ENCODE measurements at regions not wholly inside any gene's neighbourhood (a gene's known extent, or its start where the extent isn't known, plus 50 kb on each side); places are given as distances from the start of the nearest gene placed in this dataset.

- H3K36me3 ChIP-seq (ENCODE audit: control insufficient read depth in 2 of 2, extremely low read depth in 1 of 2, insufficient read depth in 1 of 2, low read length in 1 of 2) = no peaks in the 10 kb centered on the region
- ATAC-seq (replicated peaks in 1 of 4) (no peak), DNase-seq (no peak)
- ChIA-PET CTCF (no interaction called here), POLR2A (no interaction called here)
- H3K4me1 Mint-ChIP-seq = no peaks in the 10 kb centered on the region
- H3K27ac Mint-ChIP-seq = no peak overlapping the region
- 17% methylated on average over 1 of the region's 1 CpG for WGBS (ENCODE audit: insufficient coverage)
- no peak overlapping the region for H3K27ac ChIP-seq (ENCODE audit: low read length)
- H3K4me3 ChIP-seq (ENCODE audit: control insufficient read depth in 1 of 2, extremely low read depth in 1 of 2, low read length in 1 of 2) = no peak overlapping the region
- H3K9me3 ChIP-seq = peaks cover 3% of the 10 kb centered on the region
- no peaks in the 10 kb centered on the region for H3K4me1 ChIP-seq (ENCODE audit: control insufficient read depth in 1 of 2, extremely low read depth in 1 of 2, insufficient read depth in 2 of 2, low read length in 2 of 2)
- H3K36me3 Mint-ChIP-seq = no peaks in the 10 kb centered on the region
- H3K27me3 ChIP-seq (replicated peaks in 1 of 2; ENCODE audit: control insufficient read depth in 2 of 2, extremely low read depth in 1 of 2, insufficient read depth in 2 of 2, low read length in 1 of 2) = no peaks in the 10 kb centered on the region
- H3K27me3 Mint-ChIP-seq = no peaks in the 10 kb centered on the region
- H3K4me3 Mint-ChIP-seq = no peak overlapping the region
- peaks cover 9 to 29% (median 18%) of the 10 kb centered on the region in 3 donors for H3K9me3 Mint-ChIP-seq
These were observed 198.3 kb downstream of the PCDH10 start for GRCh38 chr4:133347409-133347808.

- no peaks in the 10 kb centered on the region for H3K36me3 ChIP-seq (ENCODE audit: control insufficient read depth in 2 of 2, extremely low read depth in 1 of 2, insufficient read depth in 1 of 2, low read length in 1 of 2)
- DNase-seq = no peak
- CTCF ChIA-PET = no interaction called here
These were observed 175.4 kb downstream of the PCDH10 start for GRCh38 chr4:133324491-133324890.

GRCh38 chr4:133323670-133324069 is 174.6 kb downstream of the PCDH10 start:
- H3K9me3 ChIP-seq = no peaks in the 10 kb centered on the region
- Mint-ChIP-seq H3K27me3 (no peaks in the 10 kb centered on the region), H3K36me3 (no peaks in the 10 kb centered on the region), H3K4me3 (no peak overlapping the region), H3K4me1 (no peaks in the 10 kb centered on the region), H3K9me3 (peaks cover 5 to 8% (median 5%) of the 10 kb centered on the region in 3 donors), H3K27ac (no peak overlapping the region)
- ATAC-seq (replicated peaks in 1 of 4) (no peak), DNase-seq (no peak)
- no peaks in the 10 kb centered on the region for H3K36me3 ChIP-seq (ENCODE audit: control insufficient read depth in 2 of 2, extremely low read depth in 1 of 2, insufficient read depth in 1 of 2, low read length in 1 of 2)
- no peaks in the 10 kb centered on the region for H3K27me3 ChIP-seq (replicated peaks in 1 of 2; ENCODE audit: control insufficient read depth in 2 of 2, extremely low read depth in 1 of 2, insufficient read depth in 2 of 2, low read length in 1 of 2)
- 100% methylated on average over 2 of the region's 3 CpGs for WGBS (ENCODE audit: insufficient coverage)
- no peak overlapping the region for H3K27ac ChIP-seq (ENCODE audit: low read length)
- ChIA-PET POLR2A (no interaction called here), CTCF (no interaction called here)
- no peaks in the 10 kb centered on the region for H3K4me1 ChIP-seq (ENCODE audit: control insufficient read depth in 1 of 2, extremely low read depth in 1 of 2, insufficient read depth in 2 of 2, low read length in 2 of 2)
- H3K4me3 ChIP-seq (ENCODE audit: control insufficient read depth in 1 of 2, extremely low read depth in 1 of 2, low read length in 1 of 2) = no peak overlapping the region

More at GRCh38 chr4:133324491-133324890, 175.4 kb downstream of the PCDH10 start:
- H3K27ac ChIP-seq (ENCODE audit: low read length) = no peak overlapping the region
- no peak overlapping the region for H3K4me3 ChIP-seq (ENCODE audit: control insufficient read depth in 1 of 2, extremely low read depth in 1 of 2, low read length in 1 of 2)
- no peaks in the 10 kb centered on the region for H3K9me3 ChIP-seq
- Mint-ChIP-seq H3K4me1 (no peaks in the 10 kb centered on the region), H3K36me3 (no peaks in the 10 kb centered on the region), H3K27me3 (no peaks in the 10 kb centered on the region), H3K9me3 (peaks cover 5 to 13% (median 9%) of the 10 kb centered on the region in 3 donors), H3K4me3 (no peak overlapping the region), H3K27ac (no peak overlapping the region)
- WGBS (ENCODE audit: insufficient coverage) = no CpG with 5 or more reads among the region's 1 CpG
- no peak for ATAC-seq (replicated peaks in 1 of 4)
- H3K27me3 ChIP-seq (replicated peaks in 1 of 2; ENCODE audit: control insufficient read depth in 2 of 2, extremely low read depth in 1 of 2, insufficient read depth in 2 of 2, low read length in 1 of 2) = no peaks in the 10 kb centered on the region
- POLR2A ChIA-PET = no interaction called here
- H3K4me1 ChIP-seq (ENCODE audit: control insufficient read depth in 1 of 2, extremely low read depth in 1 of 2, insufficient read depth in 2 of 2, low read length in 2 of 2) = no peaks in the 10 kb centered on the region

GRCh38 chr4:133320576-133321170 is 171.6 kb downstream of the PCDH10 start:
- no peaks in the 10 kb centered on the region for H3K4me1 Mint-ChIP-seq
- Histone ChIP-seq H3K4me1 (ENCODE audit: control insufficient read depth in 1 of 2, extremely low read depth in 1 of 2, insufficient read depth in 2 of 2, low read length in 2 of 2) (no peaks in the 10 kb centered on the region), H3K27me3 (replicated peaks in 1 of 2; ENCODE audit: control insufficient read depth in 2 of 2, extremely low read depth in 1 of 2, insufficient read depth in 2 of 2, low read length in 1 of 2) (no peaks in the 10 kb centered on the region), H3K9me3 (no peaks in the 10 kb centered on the region), H3K4me3 (ENCODE audit: control insufficient read depth in 1 of 2, extremely low read depth in 1 of 2, low read length in 1 of 2) (no peak overlapping the region), H3K27ac (ENCODE audit: low read length) (no peak overlapping the region), H3K36me3 (ENCODE audit: control insufficient read depth in 2 of 2, extremely low read depth in 1 of 2, insufficient read depth in 1 of 2, low read length in 1 of 2) (no peaks in the 10 kb centered on the region)
- peaks cover 4 to 9% (median 7%) of the 10 kb centered on the region in 3 donors for H3K9me3 Mint-ChIP-seq
- DNase-seq (no peak), ATAC-seq (replicated peaks in 1 of 4) (no peak)
- ChIA-PET POLR2A (no interaction called here), CTCF (no interaction called here)
- H3K27me3 Mint-ChIP-seq = no peaks in the 10 kb centered on the region
- no peaks in the 10 kb centered on the region for H3K36me3 Mint-ChIP-seq
- H3K27ac Mint-ChIP-seq = no peak overlapping the region
- WGBS (ENCODE audit: insufficient coverage) = 0% methylated on average over 1 of the region's 2 CpGs
- no peak overlapping the region for H3K4me3 Mint-ChIP-seq

GRCh38 chr4:133316909-133317308 is 167.8 kb downstream of the PCDH10 start:
- Histone ChIP-seq H3K4me1 (ENCODE audit: control insufficient read depth in 1 of 2, extremely low read depth in 1 of 2, insufficient read depth in 2 of 2, low read length in 2 of 2) (no peaks in the 10 kb centered on the region), H3K27me3 (replicated peaks in 1 of 2; ENCODE audit: control insufficient read depth in 2 of 2, extremely low read depth in 1 of 2, insufficient read depth in 2 of 2, low read length in 1 of 2) (no peaks in the 10 kb centered on the region), H3K9me3 (no peaks in the 10 kb centered on the region), H3K27ac (ENCODE audit: low read length) (no peak overlapping the region), H3K4me3 (ENCODE audit: control insufficient read depth in 1 of 2, extremely low read depth in 1 of 2, low read length in 1 of 2) (no peak overlapping the region), H3K36me3 (ENCODE audit: control insufficient read depth in 2 of 2, extremely low read depth in 1 of 2, insufficient read depth in 1 of 2, low read length in 1 of 2) (no peaks in the 10 kb centered on the region)
- no peaks in the 10 kb centered on the region for H3K4me1 Mint-ChIP-seq
- H3K4me3 Mint-ChIP-seq = no peak overlapping the region
- ATAC-seq (replicated peaks in 1 of 4) = no peak
- ChIA-PET CTCF (no interaction called here), POLR2A (no interaction called here)
- no peak overlapping the region for H3K27ac Mint-ChIP-seq
- H3K36me3 Mint-ChIP-seq = no peaks in the 10 kb centered on the region
- no peak for DNase-seq
- H3K27me3 Mint-ChIP-seq = no peaks in the 10 kb centered on the region
- 80% methylated on average over 4 of the region's 5 CpGs for WGBS (ENCODE audit: insufficient coverage)
- H3K9me3 Mint-ChIP-seq = peaks cover 0 to 5% (median 3%) of the 10 kb centered on the region in 3 donors

- Histone ChIP-seq H3K4me3 (ENCODE audit: control insufficient read depth in 1 of 2, extremely low read depth in 1 of 2, low read length in 1 of 2) (no peak overlapping the region), H3K27ac (ENCODE audit: low read length) (no peak overlapping the region), H3K4me1 (ENCODE audit: control insufficient read depth in 1 of 2, extremely low read depth in 1 of 2, insufficient read depth in 2 of 2, low read length in 2 of 2) (no peaks in the 10 kb centered on the region), H3K27me3 (replicated peaks in 1 of 2; ENCODE audit: control insufficient read depth in 2 of 2, extremely low read depth in 1 of 2, insufficient read depth in 2 of 2, low read length in 1 of 2) (no peaks in the 10 kb centered on the region), H3K9me3 (no peaks in the 10 kb centered on the region), H3K36me3 (ENCODE audit: control insufficient read depth in 2 of 2, extremely low read depth in 1 of 2, insufficient read depth in 1 of 2, low read length in 1 of 2) (no peaks in the 10 kb centered on the region)
- CTCF ChIA-PET = no interaction called here
- peaks cover 0 to 5% (median 3%) of the 10 kb centered on the region in 3 donors for H3K9me3 Mint-ChIP-seq
- POLR2A ChIA-PET = interaction anchor here in 1 of 2 donors (0.6 kb wide), 1 partner anchor 15 kb away, joined by 3 read pairs; no protein-coding TSS in a partner anchor
- DNase-seq (no peak), ATAC-seq (replicated peaks in 1 of 4) (no peak)
- no CpG with 5 or more reads among the region's 1 CpG for WGBS (ENCODE audit: insufficient coverage)
- H3K4me3 Mint-ChIP-seq = no peak overlapping the region
- H3K27me3 Mint-ChIP-seq = no peaks in the 10 kb centered on the region
- H3K27ac Mint-ChIP-seq = no peak overlapping the region
- no peaks in the 10 kb centered on the region for H3K4me1 Mint-ChIP-seq
- H3K36me3 Mint-ChIP-seq = no peaks in the 10 kb centered on the region
These were observed 165.9 kb downstream of the PCDH10 start for GRCh38 chr4:133314991-133315390.

GRCh38 chr4:133287396-133287795 is 138.3 kb downstream of the PCDH10 start:
- Mint-ChIP-seq H3K27me3 (no peaks in the 10 kb centered on the region), H3K9me3 (peaks cover 4 to 10% (median 5%) of the 10 kb centered on the region in 3 donors), H3K36me3 (no peaks in the 10 kb centered on the region), H3K27ac (no peak overlapping the region), H3K4me3 (no peak overlapping the region), H3K4me1 (no peaks in the 10 kb centered on the region)
- POLR2A ChIA-PET = no interaction called here
- DNase-seq (no peak), ATAC-seq (replicated peaks in 1 of 4) (no peak)
- Histone ChIP-seq H3K4me3 (ENCODE audit: control insufficient read depth in 1 of 2, extremely low read depth in 1 of 2, low read length in 1 of 2) (no peak overlapping the region), H3K27me3 (replicated peaks in 1 of 2; ENCODE audit: control insufficient read depth in 2 of 2, extremely low read depth in 1 of 2, insufficient read depth in 2 of 2, low read length in 1 of 2) (no peaks in the 10 kb centered on the region), H3K4me1 (ENCODE audit: control insufficient read depth in 1 of 2, extremely low read depth in 1 of 2, insufficient read depth in 2 of 2, low read length in 2 of 2) (no peaks in the 10 kb centered on the region), H3K27ac (ENCODE audit: low read length) (no peak overlapping the region), H3K9me3 (no peaks in the 10 kb centered on the region), H3K36me3 (ENCODE audit: control insufficient read depth in 2 of 2, extremely low read depth in 1 of 2, insufficient read depth in 1 of 2, low read length in 1 of 2) (no peaks in the 10 kb centered on the region)
- CTCF ChIA-PET = no interaction called here
- 40% methylated on average over 1 of the region's 3 CpGs for WGBS (ENCODE audit: insufficient coverage)
